PC-3 (cell line): ENCODE measurements at regions not wholly inside any gene's neighbourhood (a gene's known extent, or its start where the extent isn't known, plus 50 kb on each side); places are given as distances from the start of the nearest gene placed in this dataset.

Source experiments
- EZH2 ChIP-seq: fragments of 300-600 bp; sonication (generic); IDR thresholded peaks from one replicate; pipeline ENCODE4 v1.6.1; 2017; ENCODE audit warnings: antibody characterized with exemption, mild to moderate bottlenecking, low read length; ENCODE audit not compliant: unreplicated experiment
- EZH2phosphoT487 ChIP-seq: fragments of 300-600 bp; sonication (generic); IDR thresholded peaks from 2 replicates; pipeline ENCODE4 v1.6.1; 2018; ENCODE audit warnings: mild to moderate bottlenecking, antibody characterized with exemption, low read length, borderline replicate concordance
- TF ChIP-seq, protein P1 (sequence below): fragments of 300-600 bp; sonication (generic); conservative IDR thresholded peaks from 2 replicates; pipeline ENCODE4 v1.5.1; 2017; ENCODE audit warnings: antibody characterized with exemption, low read depth, mild to moderate bottlenecking, low read length

DNA sequence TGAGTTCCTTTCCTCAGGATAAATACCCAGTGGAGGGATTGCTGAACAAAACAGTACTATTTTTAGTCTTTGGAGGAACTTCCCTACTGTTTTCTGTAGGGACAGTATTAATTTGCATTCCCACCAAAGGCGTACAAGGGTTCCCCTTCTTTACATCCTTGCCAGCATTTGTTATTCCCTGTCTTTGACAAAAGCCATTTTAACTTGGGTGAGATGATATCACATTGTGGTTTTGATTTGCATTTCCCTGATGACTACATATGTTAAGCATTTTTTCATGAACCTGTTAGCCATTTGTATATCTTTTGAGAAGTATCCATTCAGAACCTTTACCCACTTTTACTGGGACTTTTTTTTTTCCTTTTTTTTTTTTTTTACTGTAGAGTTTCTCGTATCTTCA, 126.2 kb upstream of the ANXA10 start:
- TF ChIP-seq, protein P1, sequence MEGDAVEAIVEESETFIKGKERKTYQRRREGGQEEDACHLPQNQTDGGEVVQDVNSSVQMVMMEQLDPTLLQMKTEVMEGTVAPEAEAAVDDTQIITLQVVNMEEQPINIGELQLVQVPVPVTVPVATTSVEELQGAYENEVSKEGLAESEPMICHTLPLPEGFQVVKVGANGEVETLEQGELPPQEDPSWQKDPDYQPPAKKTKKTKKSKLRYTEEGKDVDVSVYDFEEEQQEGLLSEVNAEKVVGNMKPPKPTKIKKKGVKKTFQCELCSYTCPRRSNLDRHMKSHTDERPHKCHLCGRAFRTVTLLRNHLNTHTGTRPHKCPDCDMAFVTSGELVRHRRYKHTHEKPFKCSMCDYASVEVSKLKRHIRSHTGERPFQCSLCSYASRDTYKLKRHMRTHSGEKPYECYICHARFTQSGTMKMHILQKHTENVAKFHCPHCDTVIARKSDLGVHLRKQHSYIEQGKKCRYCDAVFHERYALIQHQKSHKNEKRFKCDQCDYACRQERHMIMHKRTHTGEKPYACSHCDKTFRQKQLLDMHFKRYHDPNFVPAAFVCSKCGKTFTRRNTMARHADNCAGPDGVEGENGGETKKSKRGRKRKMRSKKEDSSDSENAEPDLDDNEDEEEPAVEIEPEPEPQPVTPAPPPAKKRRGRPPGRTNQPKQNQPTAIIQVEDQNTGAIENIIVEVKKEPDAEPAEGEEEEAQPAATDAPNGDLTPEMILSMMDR, result no peak
- TF ChIP-seq EZH2 (no peak), EZH2phosphoT487 (no peak)
